Stimulated activated CD4-positive, alpha-beta T cell treated with anti-CD3 and anti-CD28 coated beads, Interleukin-15, amount 100 ng/mL, for 48 hours (primary cell): ENCODE measurements at regions not wholly inside any gene's neighbourhood (a gene's known extent, or its start where the extent isn't known, plus 50 kb on each side); places are given as distances from the start of the nearest gene placed in this dataset.

ENCODE experiments used
- DNase-seq, 2 donors: peaks; one replicate each; pipeline ENCODE4 v3.0.0-alpha.2; 2020; ENCODE audit warnings: low read depth in 2 of 2

- no peak for DNase-seq
Measured at GRCh38 chr2:12284487-12284886, 432.2 kb upstream of the TRIB2 start.

- no peak for DNase-seq
Measured at GRCh38 chr2:12286347-12286746, 430.4 kb upstream of the TRIB2 start.

GRCh38 chr2:12287220-12287751 lies 429.4 kb upstream of the TRIB2 start:
- no peak for DNase-seq

GRCh38 chr2:12288048-12288447 lies 428.7 kb upstream of the TRIB2 start:
- DNase-seq, result no peak

- DNase-seq, result no peak
Measured at GRCh38 chr2:12289120-12289802, 427.5 kb upstream of the TRIB2 start.

GRCh38 chr2:12291303-12291702 lies 425.4 kb upstream of the TRIB2 start:
- DNase-seq, result no peak

GRCh38 chr2:12293874-12294273 lies 422.9 kb upstream of the TRIB2 start:
- DNase-seq, result no peak

GRCh38 chr2:12295856-12296519 lies 420.7 kb upstream of the TRIB2 start:
- no peak for DNase-seq

GRCh38 chr2:12296915-12297314 lies 419.8 kb upstream of the TRIB2 start:
- no peak for DNase-seq

- no peak for DNase-seq
Measured at GRCh38 chr2:12298352-12298751, 418.4 kb upstream of the TRIB2 start.

- no peak for DNase-seq
Measured at GRCh38 chr2:12299431-12299830, 417.3 kb upstream of the TRIB2 start.

- DNase-seq, result no peak
Measured at GRCh38 chr2:12300019-12300602, 416.6 kb upstream of the TRIB2 start.

- DNase-seq, result no peak
Measured at GRCh38 chr2:12300927-12301326, 415.8 kb upstream of the TRIB2 start.

GRCh38 chr2:12302140-12302539 lies 414.6 kb upstream of the TRIB2 start:
- DNase-seq, result no peak

- no peak for DNase-seq
Measured at GRCh38 chr2:12302691-12303090, 414.0 kb upstream of the TRIB2 start.

- no peak for DNase-seq
Measured at GRCh38 chr2:12303181-12304030, 413.3 kb upstream of the TRIB2 start.

- DNase-seq, result no peak
Measured at GRCh38 chr2:12304564-12305171, 412.1 kb upstream of the TRIB2 start.

- no peak for DNase-seq
Measured at GRCh38 chr2:12305931-12306330, 410.8 kb upstream of the TRIB2 start.

- no peak for DNase-seq
Measured at GRCh38 chr2:12310399-12310798, 406.3 kb upstream of the TRIB2 start.

- no peak for DNase-seq
Measured at GRCh38 chr2:12313445-12314126, 403.1 kb upstream of the TRIB2 start.

GRCh38 chr2:12314127-12314760 lies 402.5 kb upstream of the TRIB2 start:
- DNase-seq, result no peak
